ENCODE measurements at regions not wholly inside any gene's neighbourhood (a gene's known extent, or its start where the extent isn't known, plus 50 kb on each side); places are given as distances from the start of the nearest gene placed in this dataset.

GRCh38 chr11:11189506-11189905, 163.5 kb downstream of the CSNK2A3 start:
- Histone ChIP-seq H3K27me3 (ENCODE audit: insufficient read depth, low read length, poor library complexity) (no peaks in the 10 kb centered on the region), H3K4me3 (ENCODE audit: low read depth in 1 of 2, low read length in 2 of 2) (no peak overlapping the region), H2AFZ (ENCODE audit: low read depth, low read length) (no peak overlapping the region), H3K9ac (ENCODE audit: low read depth, low read length) (no peak overlapping the region), H3K79me2 (ENCODE audit: insufficient read depth, low read length) (no peaks in the 10 kb centered on the region), H3K4me1 (ENCODE audit: insufficient read depth, low read length) (no peaks in the 10 kb centered on the region), H3K9me3 (ENCODE audit: insufficient read depth, low read length, severe bottlenecking) (no peaks in the 10 kb centered on the region), H3K27ac (ENCODE audit: low read length) (no peak overlapping the region), H3K36me3 (ENCODE audit: insufficient read depth, low read length) (no peaks in the 10 kb centered on the region), H4K20me1 (ENCODE audit: insufficient read depth, low read length) (no peaks in the 10 kb centered on the region), H3K4me2 (ENCODE audit: insufficient read depth, low read length) (no peak overlapping the region)
- no peak for TF ChIP-seq CTCF (IDR thresholded peaks at IDR 0.05; ENCODE audit: borderline replicate concordance, extremely low read depth, low read length, poor library complexity, severe bottlenecking)
- no peak for TF ChIP-seq EZH2 (IDR thresholded peaks at IDR 0.05; ENCODE audit: borderline replicate concordance, low read depth, low read length, severe bottlenecking)
- DNase-seq = no peak
- ATAC-seq (ENCODE audit: insufficient read depth, low read depth) = no peak

- ATAC-seq (ENCODE audit: insufficient read depth, low read depth) (no peak), DNase-seq (no peak)
- H3K27me3 ChIP-seq (ENCODE audit: insufficient read depth, low read length, poor library complexity) = no peaks in the 10 kb centered on the region
- H3K36me3 ChIP-seq (ENCODE audit: insufficient read depth, low read length) = no peaks in the 10 kb centered on the region
- H3K4me2 ChIP-seq (ENCODE audit: insufficient read depth, low read length) = no peak overlapping the region
- no peaks in the 10 kb centered on the region for H3K4me1 ChIP-seq (ENCODE audit: insufficient read depth, low read length)
- H2AFZ ChIP-seq (ENCODE audit: low read depth, low read length) = no peak overlapping the region
- TF ChIP-seq CTCF (IDR thresholded peaks at IDR 0.05; ENCODE audit: borderline replicate concordance, extremely low read depth, low read length, poor library complexity, severe bottlenecking) (no peak), EZH2 (IDR thresholded peaks at IDR 0.05; ENCODE audit: borderline replicate concordance, low read depth, low read length, severe bottlenecking) (no peak)
- no peak overlapping the region for H3K4me3 ChIP-seq (ENCODE audit: low read depth in 1 of 2, low read length in 2 of 2)
- no peaks in the 10 kb centered on the region for H3K9me3 ChIP-seq (ENCODE audit: insufficient read depth, low read length, severe bottlenecking)
- H3K27ac ChIP-seq (ENCODE audit: low read length) = no peak overlapping the region
- H4K20me1 ChIP-seq (ENCODE audit: insufficient read depth, low read length) = no peaks in the 10 kb centered on the region
- H3K79me2 ChIP-seq (ENCODE audit: insufficient read depth, low read length) = no peaks in the 10 kb centered on the region
- H3K9ac ChIP-seq (ENCODE audit: low read depth, low read length) = no peak overlapping the region
These were observed 166.8 kb downstream of the CSNK2A3 start for GRCh38 chr11:11186249-11186648.

GRCh38 chr11:11182261-11182660, 170.8 kb downstream of the CSNK2A3 start:
- no peaks in the 10 kb centered on the region for H3K79me2 ChIP-seq (ENCODE audit: insufficient read depth, low read length)
- H3K4me2 ChIP-seq (ENCODE audit: insufficient read depth, low read length) = no peak overlapping the region
- H3K9ac ChIP-seq (ENCODE audit: low read depth, low read length) = no peak overlapping the region
- DNase-seq (no peak), ATAC-seq (ENCODE audit: insufficient read depth, low read depth) (no peak)
- no peaks in the 10 kb centered on the region; the same call in 1 of the 2 replicates for H4K20me1 ChIP-seq (ENCODE audit: insufficient read depth, low read length)
- H3K27ac ChIP-seq (ENCODE audit: low read length) = no peak overlapping the region
- H3K4me3 ChIP-seq (ENCODE audit: low read depth in 1 of 2, low read length in 2 of 2) = no peak overlapping the region
- H3K9me3 ChIP-seq (ENCODE audit: insufficient read depth, low read length, severe bottlenecking) = no peaks in the 10 kb centered on the region
- H3K36me3 ChIP-seq (ENCODE audit: insufficient read depth, low read length) = no peaks in the 10 kb centered on the region
- no peak overlapping the region for H2AFZ ChIP-seq (ENCODE audit: low read depth, low read length)
- TF ChIP-seq CTCF (IDR thresholded peaks at IDR 0.05; ENCODE audit: borderline replicate concordance, extremely low read depth, low read length, poor library complexity, severe bottlenecking) (no peak), EZH2 (IDR thresholded peaks at IDR 0.05; ENCODE audit: borderline replicate concordance, low read depth, low read length, severe bottlenecking) (no peak)
- H3K27me3 ChIP-seq (ENCODE audit: insufficient read depth, low read length, poor library complexity) = peaks cover 7% of the 10 kb centered on the region
- H3K4me1 ChIP-seq (ENCODE audit: insufficient read depth, low read length) = no peaks in the 10 kb centered on the region

All from DND-41 (cell line).